ENCODE measurements at regions not wholly inside any gene's neighbourhood (a gene's known extent, or its start where the extent isn't known, plus 50 kb on each side); places are given as distances from the start of the nearest gene placed in this dataset.

GRCh38 chr14:51782435-51782834 is 78.0 kb upstream of the GNG2 start:
- CTCF ChIA-PET = no interaction called here
- TF ChIP-seq MYC (IDR thresholded peaks at IDR 0.05; ENCODE audit: low read depth, low read length) (no peak), POLR2A (IDR thresholded peaks at IDR 0.05; ENCODE audit: low read depth, low read length) (no peak), POLR2AphosphoS5 (IDR thresholded peaks at IDR 0.05; ENCODE audit: insufficient read depth, low read depth, low read length) (no peak)
- H3K9me1 ChIP-seq (replicated peaks; ENCODE audit: control insufficient read depth, extremely low read depth, insufficient read depth, low read length) = no peaks in the 10 kb centered on the region
- DNase-seq (ENCODE audit: low read depth, low spot score) = no peak
- no TSS peak for BruUV-seq (replicated peaks)
- H3K4me3 ChIP-seq (replicated peaks in 1 of 3; ENCODE audit: insufficient read depth in 1 of 3, low read depth in 1 of 3, low read length in 3 of 3) = no peak overlapping the region
- FAIRE-seq = no peak
- no peaks in the 10 kb centered on the region for H3K36me3 ChIP-seq (ENCODE audit: control insufficient read depth in 2 of 2, extremely low read depth in 1 of 2, insufficient read depth in 2 of 2, low read length in 2 of 2)
- H3K27ac ChIP-seq (ENCODE audit: insufficient read depth, low read depth, low read length) = no peak overlapping the region
- H3K27me3 ChIP-seq (ENCODE audit: control insufficient read depth in 2 of 2, insufficient read depth in 2 of 2, low read length in 2 of 2) = peaks cover 23 to 46% of the 10 kb centered on the region in 2 experiments
- H3K4me2 ChIP-seq (ENCODE audit: insufficient read depth, low read length) = no peak overlapping the region
- intact Hi-C loops (cut with micrococcal nuclease) (no loop called here), dilution Hi-C loops (cut with MboI; ENCODE audit: extremely low pct_ligation_motif_present, low sequenced_read_pairs) (no loop called here)
- H2AFZ ChIP-seq (ENCODE audit: low read depth, low read length) = no peak overlapping the region
- H3K79me2 ChIP-seq (ENCODE audit: control insufficient read depth, insufficient read depth, low read length) = no peaks in the 10 kb centered on the region
- H3K9me3 ChIP-seq (replicated peaks; ENCODE audit: control insufficient read depth, insufficient read depth, low read length) = no peaks in the 10 kb centered on the region
- H3K4me1 ChIP-seq (ENCODE audit: control insufficient read depth, extremely low read depth, insufficient read depth, low read length) = peaks cover 3% of the 10 kb centered on the region
- no peaks in the 10 kb centered on the region for H4K20me1 ChIP-seq (replicated peaks; ENCODE audit: control insufficient read depth, extremely low read depth, insufficient read depth, low read length)
- POLR2A ChIA-PET = no interaction called here
- H3K9ac ChIP-seq (replicated peaks; ENCODE audit: extremely low read depth, insufficient read depth, low read length) = no peak overlapping the region

- TF ChIP-seq MAX (IDR thresholded peaks at IDR 0.05; ENCODE audit: insufficient read depth, insufficient read length) = no peak
- no peak for TF ChIP-seq JUN (IDR thresholded peaks at IDR 0.05; ENCODE audit: borderline replicate concordance, insufficient read depth, insufficient read length, low read depth)
- TF ChIP-seq FOS (IDR thresholded peaks at IDR 0.05; ENCODE audit: borderline replicate concordance, insufficient read depth, low read length) = no peak
- no peak for TF ChIP-seq GATA2 (IDR thresholded peaks at IDR 0.05; ENCODE audit: insufficient read depth, insufficient read length, low read depth, low read length)
- no peak for TF ChIP-seq POLR2A (IDR thresholded peaks at IDR 0.05; ENCODE audit: low read depth, low read length)
- TF ChIP-seq CTCF (IDR thresholded peaks at IDR 0.05; ENCODE audit: extremely low read depth in 1 of 2, insufficient read depth in 1 of 2, low read depth in 1 of 2, low read length in 2 of 2) = no peak
- no peak for TF ChIP-seq POLR2AphosphoS5 (IDR thresholded peaks at IDR 0.05; ENCODE audit: insufficient read depth, low read depth, low read length)
- no peak for TF ChIP-seq MYC (IDR thresholded peaks at IDR 0.05; ENCODE audit: low read depth, low read length)
- no peak for TF ChIP-seq EZH2 (IDR thresholded peaks at IDR 0.05; ENCODE audit: borderline replicate concordance, low read depth, low read length, severe bottlenecking)
- H2AFZ ChIP-seq (ENCODE audit: low read depth, low read length) = no peak overlapping the region
- H3K27me3 ChIP-seq (ENCODE audit: control insufficient read depth in 2 of 2, insufficient read depth in 2 of 2, low read length in 2 of 2) = peaks cover 23 to 44% of the 10 kb centered on the region in 2 experiments
- H3K4me3 ChIP-seq (replicated peaks in 1 of 3; ENCODE audit: insufficient read depth in 1 of 3, low read depth in 1 of 3, low read length in 3 of 3) = no peak overlapping the region
- ChIA-PET CTCF (no interaction called here), POLR2A (no interaction called here)
- no peak overlapping the region for H3K9ac ChIP-seq (replicated peaks; ENCODE audit: extremely low read depth, insufficient read depth, low read length)
- H3K79me2 ChIP-seq (ENCODE audit: control insufficient read depth, insufficient read depth, low read length) = no peaks in the 10 kb centered on the region
- no peak overlapping the region for H3K27ac ChIP-seq (ENCODE audit: insufficient read depth, low read depth, low read length)
- no peaks in the 10 kb centered on the region for H3K9me1 ChIP-seq (replicated peaks; ENCODE audit: control insufficient read depth, extremely low read depth, insufficient read depth, low read length)
- H3K4me2 ChIP-seq (ENCODE audit: insufficient read depth, low read length) = no peak overlapping the region
- intact Hi-C loops (cut with micrococcal nuclease) (no loop called here), dilution Hi-C loops (cut with MboI; ENCODE audit: extremely low pct_ligation_motif_present, low sequenced_read_pairs) (no loop called here)
- no TSS peak for BruUV-seq (replicated peaks)
- peaks cover 3% of the 10 kb centered on the region for H3K4me1 ChIP-seq (ENCODE audit: control insufficient read depth, extremely low read depth, insufficient read depth, low read length)
- H4K20me1 ChIP-seq (replicated peaks; ENCODE audit: control insufficient read depth, extremely low read depth, insufficient read depth, low read length) = no peaks in the 10 kb centered on the region
- H3K36me3 ChIP-seq (ENCODE audit: control insufficient read depth in 2 of 2, extremely low read depth in 1 of 2, insufficient read depth in 2 of 2, low read length in 2 of 2) = no peaks in the 10 kb centered on the region
- no peaks in the 10 kb centered on the region for H3K9me3 ChIP-seq (replicated peaks; ENCODE audit: control insufficient read depth, insufficient read depth, low read length)
- no peak for DNase-seq (ENCODE audit: low read depth, low spot score)
- no peak for FAIRE-seq
Observed at GRCh38 chr14:51783765-51784164, 76.6 kb upstream of the GNG2 start.

Measured in endothelial cell of umbilical vein (primary cell).